ENCODE measurements at regions not wholly inside any gene's neighbourhood (a gene's known extent, or its start where the extent isn't known, plus 50 kb on each side); places are given as distances from the start of the nearest gene placed in this dataset.

GRCh38 chr15:97733373-97733772, 227.1 kb upstream of the ARRDC4 start:
- no peak for DNase-seq

- no peak for DNase-seq
These were observed 223.8 kb upstream of the ARRDC4 start for GRCh38 chr15:97736748-97737147.

- DNase-seq = no peak
These were observed 214.9 kb upstream of the ARRDC4 start for GRCh38 chr15:97745481-97746071.

- no peak for DNase-seq
These were observed 213.2 kb upstream of the ARRDC4 start for GRCh38 chr15:97747342-97747741.

GRCh38 chr15:97748576-97748975, 211.9 kb upstream of the ARRDC4 start:
- no peak for DNase-seq

GRCh38 chr15:97750060-97750459, 210.4 kb upstream of the ARRDC4 start:
- no peak for DNase-seq

- no peak for DNase-seq
These were observed 204.8 kb upstream of the ARRDC4 start for GRCh38 chr15:97755726-97756125.

- no peak for DNase-seq
These were observed 201.1 kb upstream of the ARRDC4 start for GRCh38 chr15:97759363-97759762.

GRCh38 chr15:97761110-97761509, 199.4 kb upstream of the ARRDC4 start:
- DNase-seq = no peak

- no peak for DNase-seq
These were observed 177.3 kb upstream of the ARRDC4 start for GRCh38 chr15:97783240-97783639.

- no peak for DNase-seq
These were observed 173.8 kb upstream of the ARRDC4 start for GRCh38 chr15:97786741-97787140.

GRCh38 chr15:97790180-97790579, 170.3 kb upstream of the ARRDC4 start:
- no peak for DNase-seq

GRCh38 chr15:97791824-97792792, 168.4 kb upstream of the ARRDC4 start:
- DNase-seq = no peak

GRCh38 chr15:97804950-97805349, 155.6 kb upstream of the ARRDC4 start:
- DNase-seq = no peak

- no peak for DNase-seq
These were observed 153.7 kb upstream of the ARRDC4 start for GRCh38 chr15:97806766-97807165.

- no peak for DNase-seq
These were observed 144.7 kb upstream of the ARRDC4 start for GRCh38 chr15:97815835-97816234.

- DNase-seq = no peak
These were observed 143.1 kb upstream of the ARRDC4 start for GRCh38 chr15:97817276-97817890.

- DNase-seq = no peak
These were observed 124.5 kb upstream of the ARRDC4 start for GRCh38 chr15:97836003-97836402.

- no peak for DNase-seq
These were observed 122.6 kb upstream of the ARRDC4 start for GRCh38 chr15:97837896-97838295.

GRCh38 chr15:97838606-97839210, 121.8 kb upstream of the ARRDC4 start:
- no peak for DNase-seq

GRCh38 chr15:97840501-97840900, 120.0 kb upstream of the ARRDC4 start:
- no peak for DNase-seq

- no peak for DNase-seq
These were observed 118.9 kb upstream of the ARRDC4 start for GRCh38 chr15:97841558-97841957.

GRCh38 chr15:97849183-97849582, 111.3 kb upstream of the ARRDC4 start:
- no peak for DNase-seq

GRCh38 chr15:97858296-97858695, 102.2 kb upstream of the ARRDC4 start:
- DNase-seq = no peak
